Activated B cell treated with CpG ODN at 0.5 μM for 24 hours (primary cell): ENCODE measurements at regions not wholly inside any gene's neighbourhood (a gene's known extent, or its start where the extent isn't known, plus 50 kb on each side); places are given as distances from the start of the nearest gene placed in this dataset.
"Not testable (repeated sequence)": the region's sequence is repeated elsewhere in the genome, so short reads cannot be mapped to it uniquely, and the experiment has no call there.

ENCODE experiments used
- ATAC-seq: fragments of 200-7000 bp; cut with Tn5 transposase; one replicate; pipeline ENCODE4 v1.10.0; 2021; ENCODE audit warnings: low read depth, mild to moderate bottlenecking, moderate library complexity
- CTCF ChIA-PET: fragments of 350-600 bp; sonication (Branson Sonifier 250); formaldehyde crosslinking; loops from one replicate; lab custom pipeline; 2021; ENCODE audit warnings: antibody characterized with exemption; lab: Charles Lee
- POLR2A ChIA-PET: fragments of 350-600 bp; sonication (Branson Sonifier 250); formaldehyde crosslinking; loops from one replicate; lab custom pipeline; 2021; ENCODE audit warnings: antibody characterized with exemption; lab: Charles Lee
- DNase-seq: peaks from one replicate; pipeline ENCODE4 v3.0.0; 2022
- H3K27ac Mint-ChIP-seq: one replicate; pipeline ENCODE4 v1.8.0; 2020; ENCODE audit warnings: mixed read lengths
- H3K27me3 Mint-ChIP-seq: one replicate; pipeline ENCODE4 v1.8.0; 2021; ENCODE audit warnings: mixed read lengths
- H3K36me3 Mint-ChIP-seq: one replicate; pipeline ENCODE4 v1.8.0; 2021; ENCODE audit warnings: low read depth, mixed read lengths
- H3K4me1 Mint-ChIP-seq: one replicate; pipeline ENCODE4 v1.8.0; 2021; ENCODE audit warnings: mixed read lengths
- H3K4me3 Mint-ChIP-seq: one replicate; pipeline ENCODE4 v1.8.0; 2020; ENCODE audit warnings: mild to moderate bottlenecking, mixed read lengths
- H3K9me3 Mint-ChIP-seq: one replicate; pipeline ENCODE4 v1.8.0; 2020; ENCODE audit warnings: mixed read lengths
- CTCF ChIP-seq: fragments of 200-600 bp; IDR thresholded peaks from one replicate; pipeline ENCODE4 v1.8.0; 2022; ENCODE audit warnings: antibody characterized with exemption, mild to moderate bottlenecking
- intact Hi-C: fragments of 100-400 bp; cut with micrococcal nuclease; formaldehyde crosslinking; loops from one replicate; pipeline ENCODE4 v1.15.1; 2024

DNA sequence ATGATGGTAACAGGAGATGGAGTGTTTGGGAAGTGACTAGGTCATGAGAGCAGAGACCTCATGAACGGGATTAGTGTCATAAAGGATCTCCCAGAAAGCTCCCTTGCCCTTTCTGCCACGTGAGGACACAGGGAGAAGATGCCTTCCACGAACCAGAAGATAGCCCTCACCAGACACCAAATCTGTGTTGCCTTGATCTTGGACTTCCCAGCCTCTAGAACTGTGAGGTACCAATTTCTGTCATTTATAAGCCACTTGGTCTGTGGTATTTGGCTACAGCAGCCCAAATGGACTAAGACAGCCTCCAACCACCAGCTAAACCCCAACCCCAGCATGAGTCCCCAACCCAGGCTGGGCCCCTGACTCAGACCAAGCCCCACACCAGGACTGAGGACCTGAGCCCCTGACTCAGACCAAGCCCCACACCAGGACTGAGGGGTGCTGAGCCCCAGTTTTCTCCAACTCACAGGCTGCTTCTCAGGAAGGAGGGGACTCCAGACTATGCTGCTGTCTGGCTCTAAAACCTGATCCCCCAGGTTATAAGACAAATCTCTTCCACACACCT, 54.1 kb downstream of the PTPRS start:
- Mint-ChIP-seq H3K27me3 (peaks cover 14% of the 10 kb centered on the region), H3K27ac (no peak overlapping the region), H3K4me1 (peaks cover 24% of the 10 kb centered on the region), H3K36me3 (no peaks in the 10 kb centered on the region), H3K9me3 (no peaks in the 10 kb centered on the region), H3K4me3 (no peak overlapping the region)
- intact Hi-C loops = loop anchor here (5.0 kb wide), 1 partner anchor 56 kb away; the partner anchor contains the start of gene PTPRS
- CTCF ChIA-PET = no interaction called here
- DNase-seq (no peak), ATAC-seq (no peak)
- TF ChIP-seq CTCF = no peak
- POLR2A ChIA-PET = no interaction called here

GRCh38 chr19:5285955-5286354, 54.7 kb downstream of the PTPRS start:
- DNase-seq (no peak), ATAC-seq (no peak)
- no peaks in the 10 kb centered on the region for H3K9me3 Mint-ChIP-seq
- no peaks in the 10 kb centered on the region for H3K36me3 Mint-ChIP-seq
- intact Hi-C loops = loop anchor here (5.0 kb wide), 1 partner anchor 56 kb away; the partner anchor contains the start of gene PTPRS
- ChIA-PET POLR2A (no interaction called here), CTCF (no interaction called here)
- peaks cover 22% of the 10 kb centered on the region for H3K4me1 Mint-ChIP-seq
- no peak for TF ChIP-seq CTCF
- no peak overlapping the region for H3K4me3 Mint-ChIP-seq
- peaks cover 12% of the 10 kb centered on the region for H3K27me3 Mint-ChIP-seq
- no peak overlapping the region for H3K27ac Mint-ChIP-seq

- DNase-seq (no peak), ATAC-seq (no peak)
- peaks cover 22% of the 10 kb centered on the region for H3K4me1 Mint-ChIP-seq
- H3K27ac Mint-ChIP-seq = no peak overlapping the region
- H3K36me3 Mint-ChIP-seq = no peaks in the 10 kb centered on the region
- no peak overlapping the region for H3K4me3 Mint-ChIP-seq
- ChIA-PET CTCF (no interaction called here), POLR2A (no interaction called here)
- no peaks in the 10 kb centered on the region for H3K9me3 Mint-ChIP-seq
- no peak for TF ChIP-seq CTCF
- intact Hi-C loops = loop anchor here (5.0 kb wide), 1 partner anchor 57 kb away; the partner anchor contains the start of gene PTPRS
- H3K27me3 Mint-ChIP-seq = peaks cover 12% of the 10 kb centered on the region
Observed at GRCh38 chr19:5285311-5285710, 55.3 kb downstream of the PTPRS start.

DNA sequence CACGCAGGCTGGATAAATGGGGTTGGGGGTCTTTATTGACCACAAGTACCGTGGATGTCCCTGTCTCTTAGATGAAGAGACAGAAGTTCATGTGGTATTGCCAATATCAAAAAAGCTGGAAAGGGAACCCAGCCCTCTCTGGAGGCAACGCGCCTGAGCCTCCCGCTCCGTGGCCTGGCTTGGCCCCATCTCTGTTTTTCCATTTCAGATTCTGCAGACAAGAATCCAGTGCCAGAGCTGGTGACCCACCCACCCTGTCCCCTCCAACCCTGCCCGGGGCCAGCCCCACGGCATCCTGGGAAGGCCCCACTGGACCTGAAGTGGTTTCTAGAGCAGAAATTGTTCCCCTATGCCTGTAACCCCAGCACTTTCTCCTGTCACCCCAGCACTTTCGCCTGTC, 57.7 kb downstream of the PTPRS start:
- Mint-ChIP-seq H3K27me3 (peaks cover 3% of the 10 kb centered on the region), H3K36me3 (no peaks in the 10 kb centered on the region), H3K9me3 (no peaks in the 10 kb centered on the region), H3K27ac (no peak overlapping the region), H3K4me3 (no peak overlapping the region), H3K4me1 (peaks cover 16% of the 10 kb centered on the region)
- intact Hi-C loops = no loop called here
- ChIA-PET POLR2A (no interaction called here), CTCF (no interaction called here)
- TF ChIP-seq CTCF = no peak
- DNase-seq = no peak
- no peak for ATAC-seq

DNA sequence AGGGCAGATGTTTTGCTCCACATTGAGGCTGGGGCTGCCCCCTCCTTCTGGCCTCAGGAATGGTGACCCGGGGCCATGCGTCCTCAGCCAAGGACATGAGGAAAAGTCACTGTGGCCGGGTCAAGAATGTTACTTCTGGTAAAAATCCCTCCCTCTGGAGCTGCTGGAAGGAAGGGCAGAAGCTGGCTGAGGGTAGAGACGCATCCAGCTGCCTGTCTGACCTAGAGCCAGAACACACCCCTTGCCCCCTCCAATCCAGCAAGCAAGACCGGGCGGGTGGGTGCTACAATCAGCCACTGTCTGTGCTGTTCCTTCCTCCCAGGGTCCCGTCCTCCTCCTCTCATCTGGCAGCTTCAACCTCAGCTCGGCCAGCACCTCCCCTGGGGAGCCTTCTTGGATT, 59.0 kb downstream of the PTPRS start:
- no peaks in the 10 kb centered on the region for H3K27me3 Mint-ChIP-seq
- TF ChIP-seq CTCF = no peak
- intact Hi-C loops = no loop called here
- H3K36me3 Mint-ChIP-seq = no peaks in the 10 kb centered on the region
- ChIA-PET POLR2A (no interaction called here), CTCF (no interaction called here)
- H3K4me1 Mint-ChIP-seq = peaks cover 10% of the 10 kb centered on the region
- no peaks in the 10 kb centered on the region for H3K9me3 Mint-ChIP-seq
- no peak overlapping the region for H3K4me3 Mint-ChIP-seq
- DNase-seq = no peak
- no peak for ATAC-seq
- H3K27ac Mint-ChIP-seq = no peak overlapping the region

GRCh38 chr19:5275668-5276067, 64.9 kb downstream of the PTPRS start:
- H3K4me1 Mint-ChIP-seq, intact Hi-C loops, DNase-seq, H3K36me3 Mint-ChIP-seq, H3K27me3 Mint-ChIP-seq, ATAC-seq, H3K9me3 Mint-ChIP-seq, H3K27ac Mint-ChIP-seq, H3K4me3 Mint-ChIP-seq, CTCF ChIA-PET: not testable (repeated sequence)
- POLR2A ChIA-PET = interaction anchor here (0.7 kb wide), 1 partner anchor 214 kb away, joined by 4 read pairs; no protein-coding TSS in a partner anchor
